A549 (cell line): ENCODE measurements at regions not wholly inside any gene's neighbourhood (a gene's known extent, or its start where the extent isn't known, plus 50 kb on each side); places are given as distances from the start of the nearest gene placed in this dataset.

Experiments used
- CHD2 ChIP-seq: fragments of 150-350 bp; IDR thresholded peaks from 2 replicates; pipeline ENCODE4 v1.6.1; 2014; ENCODE audit warnings: low read length; ENCODE audit not compliant: partially characterized antibody
- JUNB ChIP-seq: fragments of >200 bp; sonication (Bioruptor Twin); formaldehyde crosslinking; IDR thresholded peaks from 2 replicates; pipeline ENCODE4 v1.6.1; 2016
- KDM5A ChIP-seq: fragments of 200-600 bp; sonication (generic); IDR thresholded peaks from 2 replicates; pipeline ENCODE4 v1.6.1; 2016; ENCODE audit warnings: antibody characterized with exemption, mild to moderate bottlenecking
- POLR2A ChIP-seq: IDR thresholded peaks from 2 replicates; pipeline ENCODE4 v1.6.1; 2012; ENCODE audit warnings: mild to moderate bottlenecking, low read length
- TF ChIP-seq, protein P1 (sequence below): fragments of >200 bp; sonication (Bioruptor Twin); formaldehyde crosslinking; IDR thresholded peaks from 3 replicates; pipeline ENCODE4 v1.5.1; 2016

DNA sequence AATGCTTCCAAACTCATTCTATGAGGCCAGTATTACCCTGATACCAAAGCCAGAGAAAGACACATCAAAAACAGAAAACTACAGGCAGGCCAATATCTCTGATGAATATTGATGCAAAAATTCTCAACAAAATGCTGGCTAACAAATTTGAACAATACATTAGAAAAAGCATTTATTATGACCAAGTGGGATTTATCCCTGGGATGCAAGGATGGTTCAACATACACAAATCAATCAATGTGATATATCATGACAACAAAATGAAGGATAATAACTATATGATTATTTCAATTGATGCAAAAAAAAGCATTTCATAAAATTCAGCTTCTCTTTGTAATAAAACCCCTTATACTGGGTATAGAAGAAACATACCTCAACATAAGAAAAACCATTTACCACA is 550.9 kb downstream of the ADCYAP1 start:
- TF ChIP-seq POLR2A (no peak), CHD2 (no peak), KDM5A (no peak), JUNB (no peak)
- TF ChIP-seq, protein P1, sequence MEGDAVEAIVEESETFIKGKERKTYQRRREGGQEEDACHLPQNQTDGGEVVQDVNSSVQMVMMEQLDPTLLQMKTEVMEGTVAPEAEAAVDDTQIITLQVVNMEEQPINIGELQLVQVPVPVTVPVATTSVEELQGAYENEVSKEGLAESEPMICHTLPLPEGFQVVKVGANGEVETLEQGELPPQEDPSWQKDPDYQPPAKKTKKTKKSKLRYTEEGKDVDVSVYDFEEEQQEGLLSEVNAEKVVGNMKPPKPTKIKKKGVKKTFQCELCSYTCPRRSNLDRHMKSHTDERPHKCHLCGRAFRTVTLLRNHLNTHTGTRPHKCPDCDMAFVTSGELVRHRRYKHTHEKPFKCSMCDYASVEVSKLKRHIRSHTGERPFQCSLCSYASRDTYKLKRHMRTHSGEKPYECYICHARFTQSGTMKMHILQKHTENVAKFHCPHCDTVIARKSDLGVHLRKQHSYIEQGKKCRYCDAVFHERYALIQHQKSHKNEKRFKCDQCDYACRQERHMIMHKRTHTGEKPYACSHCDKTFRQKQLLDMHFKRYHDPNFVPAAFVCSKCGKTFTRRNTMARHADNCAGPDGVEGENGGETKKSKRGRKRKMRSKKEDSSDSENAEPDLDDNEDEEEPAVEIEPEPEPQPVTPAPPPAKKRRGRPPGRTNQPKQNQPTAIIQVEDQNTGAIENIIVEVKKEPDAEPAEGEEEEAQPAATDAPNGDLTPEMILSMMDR, result no peak
